CD14-positive monocyte (primary cell): ENCODE measurements at regions not wholly inside any gene's neighbourhood (a gene's known extent, or its start where the extent isn't known, plus 50 kb on each side); places are given as distances from the start of the nearest gene placed in this dataset.
"Not testable (repeated sequence)": the region's sequence is repeated elsewhere in the genome, so short reads cannot be mapped to it uniquely, and the experiment has no call there.

ENCODE experiments used
- DNase-seq, 3 donors: peaks; one replicate each; pipeline ENCODE4 v3.0.0-alpha.2; 2011 to 2022
- H2AFZ ChIP-seq: 2 replicates; pipeline ENCODE4 v1.6.0; 2012; ENCODE audit warnings: mild to moderate bottlenecking, low read depth, low read length, inconsistent platforms; ENCODE audit not compliant: insufficient read depth, poor library complexity, severe bottlenecking
- H3K27ac ChIP-seq, 2 donors: 1 replicate in 1 of 2; 2 replicates in 1 of 2; pipeline ENCODE4 v1.5.1; 2012 to 2013; ENCODE audit warnings: low read length in 2 of 2, control low read depth in 1 of 2, inconsistent platforms in 1 of 2, low read depth in 1 of 2, mild to moderate bottlenecking in 1 of 2
- H3K27me3 ChIP-seq, 2 donors: one replicate each; pipeline versions ENCODE4 v1.6.0 to v1.6.1; 2011 to 2013; ENCODE audit warnings: low read length in 2 of 2; ENCODE audit not compliant: control insufficient read depth in 2 of 2, insufficient read depth in 2 of 2
- H3K36me3 ChIP-seq, 2 donors: replicated peaks in 1 of 2; 1 replicate in 1 of 2; 2 replicates in 1 of 2; pipeline versions ENCODE4 v1.5.1 to v1.6.1; 2012 to 2013; ENCODE audit warnings: low read length in 2 of 2, control low read depth in 1 of 2, inconsistent platforms in 1 of 2, mild to moderate bottlenecking in 1 of 2; ENCODE audit not compliant: insufficient read depth in 2 of 2, control insufficient read depth in 1 of 2
- H3K4me1 ChIP-seq, 2 donors: 1 replicate in 1 of 2; 2 replicates in 1 of 2; pipeline versions ENCODE4 v1.5.1 to v1.6.1; 2012 to 2013; ENCODE audit warnings: low read length in 2 of 2, control low read depth in 1 of 2, inconsistent platforms in 1 of 2, mild to moderate bottlenecking in 1 of 2, moderate library complexity in 1 of 2; ENCODE audit not compliant: insufficient read depth in 2 of 2, control insufficient read depth in 1 of 2
- H3K4me2 ChIP-seq: replicated peaks from 2 replicates; pipeline ENCODE3; 2012; ENCODE audit warnings: low read length, moderate library complexity, mild to moderate bottlenecking; ENCODE audit not compliant: poor library complexity, severe bottlenecking; ENCODE audit errors: extremely low read depth
- H3K4me3 ChIP-seq, 3 experiments: fragments of 200-600 bp in 1 of 3; sonication (generic) in 1 of 3; replicated peaks in 1 of 3; 1 replicate in 2 of 3; 2 replicates in 1 of 3; pipeline ENCODE4 v1.5.1; 2011 to 2013; ENCODE audit warnings: low read length in 3 of 3, mild to moderate bottlenecking in 3 of 3, control low read depth in 2 of 3, low read depth in 2 of 3, inconsistent platforms in 1 of 3, moderate library complexity in 1 of 3
- H3K79me2 ChIP-seq: 2 replicates; pipeline ENCODE4 v1.6.0; 2012; ENCODE audit warnings: mild to moderate bottlenecking, control low read depth, inconsistent platforms, low read length, moderate library complexity; ENCODE audit not compliant: insufficient read depth
- H3K9ac ChIP-seq: 2 replicates; pipeline ENCODE4 v1.6.0; 2017; ENCODE audit warnings: low read length, mild to moderate bottlenecking; ENCODE audit not compliant: insufficient read depth, poor library complexity, severe bottlenecking
- H3K9me3 ChIP-seq, 2 donors: replicated peaks in 1 of 2; 1 replicate in 1 of 2; 2 replicates in 1 of 2; pipeline versions ENCODE4 v1.5.1 to v1.6.1; 2012 to 2013; ENCODE audit warnings: low read length in 2 of 2, control low read depth in 1 of 2; ENCODE audit not compliant: control insufficient read depth in 1 of 2, insufficient read depth in 1 of 2
- H4K20me1 ChIP-seq: 2 replicates; pipeline ENCODE4 v1.6.0; 2012; ENCODE audit warnings: mild to moderate bottlenecking, low read length, control low read depth, moderate library complexity; ENCODE audit not compliant: insufficient read depth
- H3K27ac Mint-ChIP-seq, 7 donors: one replicate each; pipeline ENCODE4 v1.8.0; 2020; ENCODE audit warnings: mild to moderate bottlenecking in 7 of 7, mixed read lengths in 7 of 7, moderate library complexity in 6 of 7, inconsistent platforms in 2 of 7
- H3K27me3 Mint-ChIP-seq, 3 donors: one replicate each; pipeline ENCODE4 v1.8.0; 2021 to 2022; ENCODE audit warnings: low read depth in 3 of 3, mild to moderate bottlenecking in 3 of 3, mixed read lengths in 3 of 3, moderate library complexity in 3 of 3, inconsistent platforms in 1 of 3
- H3K36me3 Mint-ChIP-seq, 2 donors: one replicate each; pipeline ENCODE4 v1.8.0; 2020; ENCODE audit warnings: mixed read lengths in 2 of 2, inconsistent platforms in 1 of 2, mild to moderate bottlenecking in 1 of 2
- H3K4me1 Mint-ChIP-seq: one replicate; pipeline ENCODE4 v1.8.0; 2020; ENCODE audit warnings: mild to moderate bottlenecking, mixed read lengths
- H3K4me3 Mint-ChIP-seq, 2 donors: one replicate each; pipeline ENCODE4 v1.8.0; 2020; ENCODE audit warnings: mild to moderate bottlenecking in 2 of 2, mixed read lengths in 2 of 2, moderate library complexity in 1 of 2
- H3K9me3 Mint-ChIP-seq, 7 donors: one replicate each; pipeline ENCODE4 v1.8.0; 2020 to 2022; ENCODE audit warnings: mixed read lengths in 7 of 7, mild to moderate bottlenecking in 6 of 7, moderate library complexity in 6 of 7, inconsistent platforms in 2 of 7
- CTCF ChIP-seq: fragments of 200-600 bp; IDR thresholded peaks from one replicate; pipeline ENCODE4 v1.8.0; 2022; ENCODE audit warnings: antibody characterized with exemption, mild to moderate bottlenecking
- WGBS: methylation state at CpG from one replicate; pipeline ENCODE4 v1.1.5; 2013; ENCODE audit warnings: missing lambda C conversion rate; ENCODE audit not compliant: insufficient coverage; 5-methylcytosine and 5-hydroxymethylcytosine counted together
- intact Hi-C, 2 donors: fragments of 100-400 bp; cut with micrococcal nuclease; formaldehyde crosslinking; loops; one replicate each; pipeline versions ENCODE4 v1.15.0 to v1.15.1; 2023

- Histone ChIP-seq H3K4me2 (no peak overlapping the region), H4K20me1 (no peaks in the 10 kb centered on the region), H3K9ac (no peak overlapping the region), H3K4me3 (no peak overlapping the region), H3K27ac (no peak overlapping the region), H3K4me1 (no peaks in the 10 kb centered on the region), H3K9me3 (no peaks in the 10 kb centered on the region), H3K36me3 (no peaks in the 10 kb centered on the region), H3K27me3 (no peaks in the 10 kb centered on the region), H3K79me2 (no peaks in the 10 kb centered on the region), H2AFZ (no peak overlapping the region)
- Mint-ChIP-seq H3K36me3 (no peaks in the 10 kb centered on the region), H3K9me3 (peaks cover 0 to 4% (median 2%) of the 10 kb centered on the region in 7 donors), H3K27ac (no peak overlapping the region), H3K4me1 (no peaks in the 10 kb centered on the region), H3K27me3 (no peaks in the 10 kb centered on the region), H3K4me3 (no peak overlapping the region)
- no peak for DNase-seq
- no peak for TF ChIP-seq CTCF
- no CpG with 5 or more reads among the region's 1 CpG for WGBS
- intact Hi-C loops, result no loop called here
Measured at GRCh38 chr4:189228726-189229125, 711.9 kb upstream of the FRG1 start.

DNA sequence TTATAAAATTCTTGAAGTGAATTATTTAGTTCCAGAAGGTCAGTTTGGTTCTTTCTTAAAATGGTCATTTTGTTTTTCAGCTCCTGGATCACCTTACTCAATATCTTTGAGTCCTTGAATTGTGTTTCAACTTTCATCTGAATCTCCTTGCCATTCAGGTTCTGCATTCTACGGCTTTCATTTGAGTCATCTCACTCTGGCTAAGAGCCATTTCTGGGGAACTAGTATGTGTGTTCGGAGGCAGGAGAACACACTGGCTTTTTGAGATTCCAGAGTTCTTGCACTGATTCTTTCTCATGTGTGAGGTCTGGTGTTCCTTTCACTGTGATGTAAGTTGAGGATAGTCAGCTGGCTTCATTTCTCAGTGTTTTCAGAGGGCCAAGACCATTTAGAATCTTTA lies 708.4 kb upstream of the FRG1 start:
- H2AFZ ChIP-seq, result no peak overlapping the region
- H3K9me3 ChIP-seq, result peaks cover 16 to 22% of the 10 kb centered on the region in 2 donors
- Mint-ChIP-seq H3K36me3 (no peaks in the 10 kb centered on the region), H3K27ac (no peak overlapping the region), H3K4me1 (no peaks in the 10 kb centered on the region), H3K27me3 (peaks cover 0 to 2% (median 0%) of the 10 kb centered on the region in 3 donors), H3K9me3 (peaks cover 7 to 18% (median 10%) of the 10 kb centered on the region in 7 donors), H3K4me3 (no peak overlapping the region)
- no peak for DNase-seq
- no peak overlapping the region for H3K27ac ChIP-seq
- TF ChIP-seq CTCF, result no peak
- no peak overlapping the region for H3K4me2 ChIP-seq
- intact Hi-C loops, result no loop called here
- no peaks in the 10 kb centered on the region for H3K36me3 ChIP-seq
- H3K4me1 ChIP-seq, result no peaks in the 10 kb centered on the region
- H3K79me2 ChIP-seq, result no peaks in the 10 kb centered on the region
- no peaks in the 10 kb centered on the region for H3K27me3 ChIP-seq
- no peak overlapping the region for H3K4me3 ChIP-seq
- no peak overlapping the region for H3K9ac ChIP-seq
- WGBS, result 100% methylated on average over 2 of the region's 2 CpGs
- H4K20me1 ChIP-seq, result no peaks in the 10 kb centered on the region

DNA sequence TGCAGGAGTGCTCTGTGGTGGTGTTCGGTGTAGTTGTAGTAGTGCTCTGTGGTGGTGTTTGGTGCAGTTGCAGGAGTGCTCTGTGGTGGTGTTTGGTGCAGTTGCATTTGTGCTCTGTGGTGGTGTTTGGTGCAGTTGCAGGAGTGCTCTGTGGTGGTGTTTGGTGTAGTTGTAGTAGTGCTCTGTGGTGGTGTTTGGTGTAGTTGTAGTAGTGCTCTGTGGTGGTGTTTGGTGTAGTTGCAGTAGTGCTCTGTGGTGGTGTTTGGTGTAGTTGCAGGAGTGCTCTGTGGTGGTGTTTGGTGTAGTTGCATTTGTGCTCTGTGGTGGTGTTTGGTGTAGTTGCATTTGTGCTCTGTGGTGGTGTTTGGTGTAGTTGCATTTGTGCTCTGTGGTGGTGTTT lies 706.9 kb upstream of the FRG1 start:
- DNase-seq, H3K4me3 Mint-ChIP-seq, H3K4me1 Mint-ChIP-seq, H3K27ac Mint-ChIP-seq, H2AFZ ChIP-seq, H3K27me3 Mint-ChIP-seq, H3K27ac ChIP-seq, H3K4me3 ChIP-seq, H3K36me3 ChIP-seq, H3K4me1 ChIP-seq, intact Hi-C loops, H3K27me3 ChIP-seq, H3K36me3 Mint-ChIP-seq, H3K9ac ChIP-seq, H3K4me2 ChIP-seq, H4K20me1 ChIP-seq, H3K79me2 ChIP-seq: not testable (repeated sequence)
- H3K9me3 Mint-ChIP-seq, result peaks cover 7 to 21% (median 13%) of the 10 kb centered on the region in 7 donors
- no CpG with 5 or more reads among the region's 1 CpG for whole genome bisulfite sequencing
- H3K9me3 ChIP-seq, result peaks cover 18 to 26% of the 10 kb centered on the region in 2 donors

- H3K4me1 Mint-ChIP-seq, intact Hi-C loops, H3K27ac Mint-ChIP-seq, H3K27ac ChIP-seq, DNase-seq, H3K4me3 ChIP-seq, H3K79me2 ChIP-seq, H4K20me1 ChIP-seq, H3K4me1 ChIP-seq, H3K9ac ChIP-seq, H3K36me3 ChIP-seq, H2AFZ ChIP-seq, H3K36me3 Mint-ChIP-seq, H3K27me3 ChIP-seq, H3K27me3 Mint-ChIP-seq, H3K4me3 Mint-ChIP-seq, H3K4me2 ChIP-seq: not testable (repeated sequence)
- H3K9me3 ChIP-seq, result peaks cover 18 to 26% of the 10 kb centered on the region in 2 donors
- H3K9me3 Mint-ChIP-seq, result peaks cover 7 to 21% (median 14%) of the 10 kb centered on the region in 7 donors
Measured at GRCh38 chr4:189234948-189235347, 705.7 kb upstream of the FRG1 start.
